Trophoblast cell (in vitro differentiated cells and primary cell): ENCODE measurements at regions not wholly inside any gene's neighbourhood (a gene's known extent, or its start where the extent isn't known, plus 50 kb on each side); places are given as distances from the start of the nearest gene placed in this dataset.

ENCODE experiments used
- DNase-seq, 2 donors: peaks; one replicate each; pipeline ENCODE4 v3.0.0-alpha.2; 2016
- H2AFZ ChIP-seq: 2 replicates; pipeline ENCODE4 v1.6.1; 2013; ENCODE audit warnings: low read length, moderate library complexity, mild to moderate bottlenecking; ENCODE audit not compliant: insufficient read depth, poor library complexity
- H2AK5ac ChIP-seq: 2 replicates; pipeline ENCODE4 v1.6.1; 2013; ENCODE audit warnings: mild to moderate bottlenecking, low read length
- H2BK120ac ChIP-seq: 2 replicates; pipeline ENCODE4 v1.6.1; 2013; ENCODE audit warnings: low read length, mild to moderate bottlenecking, moderate library complexity; ENCODE audit not compliant: insufficient read depth, poor library complexity
- H2BK12ac ChIP-seq: 2 replicates; pipeline ENCODE4 v1.6.1; 2013; ENCODE audit warnings: mild to moderate bottlenecking, low read length, moderate library complexity
- H2BK5ac ChIP-seq: 2 replicates; pipeline ENCODE4 v1.6.1; 2013; ENCODE audit warnings: low read length, low read depth, moderate library complexity, mild to moderate bottlenecking; ENCODE audit not compliant: poor library complexity
- H3K14ac ChIP-seq: 2 replicates; pipeline ENCODE4 v1.6.1; 2013; ENCODE audit warnings: mild to moderate bottlenecking, low read length
- H3K18ac ChIP-seq: 2 replicates; pipeline ENCODE4 v1.6.1; 2013; ENCODE audit warnings: mild to moderate bottlenecking, low read length
- H3K23ac ChIP-seq: 2 replicates; pipeline ENCODE4 v1.6.1; 2013; ENCODE audit warnings: low read length
- H3K27ac ChIP-seq: 2 replicates; pipeline ENCODE4 v1.5.1; 2013; ENCODE audit warnings: low read depth, mild to moderate bottlenecking, inconsistent platforms, low read length, moderate library complexity
- H3K27me3 ChIP-seq: 2 replicates; pipeline ENCODE4 v1.6.1; 2013; ENCODE audit warnings: inconsistent platforms, mild to moderate bottlenecking, low read length, moderate library complexity; ENCODE audit not compliant: insufficient read depth
- H3K36me3 ChIP-seq, 2 experiments: 1 replicate in 1 of 2; 2 replicates in 1 of 2; pipeline ENCODE4 v1.6.1; 2013; ENCODE audit warnings: low read length in 2 of 2, mild to moderate bottlenecking in 2 of 2, moderate library complexity in 1 of 2; ENCODE audit not compliant: insufficient read depth in 2 of 2, control insufficient read depth in 1 of 2
- H3K4ac ChIP-seq: 2 replicates; pipeline ENCODE4 v1.6.1; 2013; ENCODE audit warnings: low read depth, mild to moderate bottlenecking, low read length, moderate library complexity
- H3K4me1 ChIP-seq, 2 experiments: 1 replicate in 1 of 2; 2 replicates in 1 of 2; pipeline ENCODE4 v1.6.1; 2013; ENCODE audit warnings: low read length in 2 of 2, mild to moderate bottlenecking in 2 of 2, moderate library complexity in 1 of 2; ENCODE audit not compliant: insufficient read depth in 2 of 2, control insufficient read depth in 1 of 2
- H3K4me2 ChIP-seq: 2 replicates; pipeline ENCODE4 v1.6.1; 2013; ENCODE audit warnings: inconsistent platforms, mild to moderate bottlenecking, low read length, moderate library complexity
- H3K4me3 ChIP-seq: 2 replicates; pipeline ENCODE4 v1.5.1; 2013; ENCODE audit warnings: mild to moderate bottlenecking, low read depth, low read length, inconsistent platforms
- H3K79me1 ChIP-seq: one replicate; pipeline ENCODE4 v1.6.1; 2013; ENCODE audit warnings: low read length
- H3K79me2 ChIP-seq: 2 replicates; pipeline ENCODE4 v1.6.1; 2013; ENCODE audit warnings: low read length, mild to moderate bottlenecking; ENCODE audit not compliant: control insufficient read depth, insufficient read depth, poor library complexity
- H3K9ac ChIP-seq: 2 replicates; pipeline ENCODE4 v1.6.1; 2013; ENCODE audit warnings: mild to moderate bottlenecking, low read length
- H3K9me3 ChIP-seq: 2 replicates; pipeline ENCODE4 v1.6.1; 2013; ENCODE audit warnings: low read depth, mild to moderate bottlenecking, control low read depth, inconsistent platforms, low read length; ENCODE audit not compliant: insufficient read depth
- H4K12ac ChIP-seq: 2 replicates; pipeline ENCODE4 v1.6.1; 2013; ENCODE audit warnings: low read depth, mild to moderate bottlenecking, low read length, moderate library complexity
- H4K8ac ChIP-seq: 2 replicates; pipeline ENCODE4 v1.6.1; 2013; ENCODE audit warnings: low read depth, mild to moderate bottlenecking, low read length, moderate library complexity
- H4K91ac ChIP-seq: one replicate; pipeline ENCODE4 v1.6.1; 2013; ENCODE audit warnings: low read depth, mild to moderate bottlenecking, low read length, moderate library complexity
- WGBS: extraction: QIAGEN DNeasy Blood & Tissue Kit; methylation state at CpG from one replicate; pipeline ENCODE4 v1.1.7; 2013; ENCODE audit warnings: missing lambda C conversion rate; ENCODE audit not compliant: insufficient read length, insufficient coverage; ENCODE audit errors: extremely low coverage; 5-methylcytosine and 5-hydroxymethylcytosine counted together

DNA sequence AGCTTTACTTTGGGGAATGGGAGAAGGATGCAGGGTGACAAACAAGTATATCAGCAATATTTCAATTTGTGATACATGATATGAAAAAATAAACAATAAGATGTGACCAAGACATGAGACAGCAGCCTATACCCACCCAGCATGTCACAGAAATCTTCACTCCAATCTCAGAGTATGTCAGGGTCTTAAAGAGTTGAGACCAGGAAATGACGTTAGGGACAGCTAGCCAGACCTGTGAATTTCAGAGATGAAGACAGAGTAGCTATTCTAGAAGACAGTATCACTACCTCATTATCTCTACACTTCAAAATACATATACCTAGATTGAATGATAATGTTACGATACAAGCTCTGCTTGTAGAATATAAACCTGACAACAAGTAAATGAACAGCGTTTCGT lies 282.8 kb downstream of the ZEB2 start:
- no peak overlapping the region for H2BK120ac ChIP-seq
- DNase-seq, result no peak
- no peak overlapping the region for H3K27ac ChIP-seq
- no peak overlapping the region for H2AFZ ChIP-seq
- WGBS, result no CpG with 5 or more reads among the region's 4 CpGs
- peaks cover 0 to 3% of the 10 kb centered on the region in 2 experiments for H3K4me1 ChIP-seq
- H3K9ac ChIP-seq, result no peak overlapping the region
- no peak overlapping the region for H3K14ac ChIP-seq
- H3K27me3 ChIP-seq, result no peaks in the 10 kb centered on the region
- no peak overlapping the region for H3K18ac ChIP-seq
- H4K91ac ChIP-seq, result no peak overlapping the region
- no peak overlapping the region for H3K4me3 ChIP-seq
- H4K8ac ChIP-seq, result no peak overlapping the region
- no peak overlapping the region for H2AK5ac ChIP-seq
- no peak overlapping the region for H2BK12ac ChIP-seq
- H3K79me1 ChIP-seq, result no peaks in the 10 kb centered on the region
- H3K9me3 ChIP-seq, result no peaks in the 10 kb centered on the region
- H3K4me2 ChIP-seq, result no peak overlapping the region
- H4K12ac ChIP-seq, result no peak overlapping the region
- H3K23ac ChIP-seq, result no peak overlapping the region
- no peaks in the 10 kb centered on the region for H3K79me2 ChIP-seq
- H3K4ac ChIP-seq, result no peak overlapping the region
- no peaks in the 10 kb centered on the region for H3K36me3 ChIP-seq
- no peak overlapping the region for H2BK5ac ChIP-seq

DNA sequence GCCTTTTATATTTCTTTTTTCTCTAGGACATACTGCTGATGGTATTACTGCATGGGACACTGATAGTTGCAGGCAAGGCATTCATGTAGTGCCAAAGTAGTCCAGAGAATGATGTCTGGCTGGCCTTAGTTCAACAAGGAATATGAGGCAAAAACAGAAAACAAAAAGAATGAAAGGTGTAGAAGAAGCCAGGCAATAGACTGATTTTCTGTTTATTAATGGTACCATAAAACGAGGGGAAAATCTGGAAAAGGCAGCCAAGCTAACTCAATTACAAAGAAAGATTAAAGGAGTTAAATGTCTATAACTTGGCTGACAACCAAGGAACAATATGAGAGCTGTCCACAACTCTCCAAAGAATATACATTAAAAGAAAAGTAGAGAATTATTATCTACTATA lies 284.9 kb downstream of the ZEB2 start:
- Histone ChIP-seq H3K27ac (no peak overlapping the region), H3K14ac (no peak overlapping the region), H3K4me2 (no peak overlapping the region), H2AFZ (no peak overlapping the region), H3K79me1 (no peaks in the 10 kb centered on the region), H2AK5ac (no peak overlapping the region), H4K91ac (no peak overlapping the region), H4K12ac (no peak overlapping the region), H2BK12ac (no peak overlapping the region), H3K4ac (no peak overlapping the region), H3K9me3 (no peaks in the 10 kb centered on the region), H2BK5ac (no peak overlapping the region), H3K9ac (no peak overlapping the region), H4K8ac (no peak overlapping the region), H3K79me2 (no peaks in the 10 kb centered on the region), H3K23ac (no peak overlapping the region), H2BK120ac (no peak overlapping the region), H3K18ac (no peak overlapping the region), H3K4me3 (no peak overlapping the region), H3K36me3 (no peaks in the 10 kb centered on the region), H3K27me3 (no peaks in the 10 kb centered on the region), H3K4me1 (no peaks in the 10 kb centered on the region)
- WGBS, result no CpG with 5 or more reads among the region's 1 CpG
- no peak for DNase-seq

DNA sequence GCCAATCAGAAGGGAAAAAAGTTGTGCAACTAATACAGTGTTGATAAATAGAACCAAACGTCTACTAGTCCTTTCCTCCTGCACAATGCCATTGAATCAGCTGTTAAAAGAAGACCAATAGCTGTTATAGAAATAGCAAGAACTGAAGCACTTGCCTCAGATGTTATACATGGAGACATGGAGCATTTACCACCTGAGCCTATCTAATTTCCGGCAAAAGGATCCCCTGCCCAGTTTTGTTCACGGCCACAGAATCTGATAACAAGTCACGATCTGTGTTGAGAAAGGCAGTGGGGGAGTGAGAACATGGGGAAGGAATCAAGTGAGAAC lies 285.4 kb downstream of the ZEB2 start:
- Histone ChIP-seq H3K9me3 (no peaks in the 10 kb centered on the region), H3K27ac (no peak overlapping the region), H3K36me3 (no peaks in the 10 kb centered on the region), H3K4me2 (no peak overlapping the region), H3K4me1 (no peaks in the 10 kb centered on the region), H3K4ac (no peak overlapping the region), H4K12ac (no peak overlapping the region), H2AK5ac (no peak overlapping the region), H3K79me1 (no peaks in the 10 kb centered on the region), H4K8ac (no peak overlapping the region), H4K91ac (no peak overlapping the region), H3K23ac (no peak overlapping the region), H2BK12ac (no peak overlapping the region), H3K18ac (no peak overlapping the region), H3K9ac (no peak overlapping the region), H2BK5ac (no peak overlapping the region), H2BK120ac (no peak overlapping the region), H3K27me3 (no peaks in the 10 kb centered on the region), H3K14ac (no peak overlapping the region), H3K4me3 (no peak overlapping the region), H3K79me2 (no peaks in the 10 kb centered on the region), H2AFZ (no peak overlapping the region)
- no CpG with 5 or more reads among the region's 4 CpGs for WGBS
- no peak for DNase-seq

DNA sequence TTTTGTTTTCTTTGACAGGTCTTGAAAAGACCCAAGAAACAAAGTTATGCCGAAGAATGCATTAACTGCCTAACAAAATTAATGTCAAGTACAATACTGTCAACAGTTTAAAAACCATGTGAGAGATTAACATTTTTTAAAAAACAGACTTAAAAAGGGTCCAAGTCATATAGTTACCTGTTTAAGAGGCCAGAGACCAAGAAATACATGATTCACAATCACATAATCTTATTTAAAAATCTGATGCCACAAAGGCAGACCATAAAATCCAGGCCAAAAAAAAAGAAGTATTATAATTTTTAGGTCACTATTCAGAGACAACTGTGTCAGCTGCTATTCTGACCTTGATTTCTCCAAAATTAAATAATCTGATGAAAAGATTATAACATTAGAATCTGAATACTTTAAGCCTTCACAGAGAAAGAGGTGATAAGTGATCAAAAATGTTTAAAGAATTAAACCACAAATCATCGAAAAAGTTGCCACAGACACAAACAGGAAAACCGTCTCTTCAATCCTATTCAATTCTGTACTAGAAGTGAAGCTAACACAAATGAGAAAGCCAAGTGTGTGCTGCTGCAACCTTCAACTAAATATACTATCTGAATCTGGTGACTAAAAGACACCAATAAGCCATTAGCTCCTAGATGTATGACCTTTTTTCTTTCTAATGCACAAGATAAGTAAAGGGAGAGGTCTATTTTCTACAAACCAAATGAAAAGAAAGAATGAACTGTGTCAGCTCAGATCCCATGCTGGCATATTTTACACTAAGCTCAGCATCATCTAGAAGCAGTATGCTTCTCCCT lies 286.0 kb downstream of the ZEB2 start:
- Histone ChIP-seq H3K23ac (no peak overlapping the region), H3K4me3 (no peak overlapping the region), H3K18ac (no peak overlapping the region), H2BK12ac (no peak overlapping the region), H3K9me3 (no peaks in the 10 kb centered on the region), H4K91ac (no peak overlapping the region), H3K4me1 (no peaks in the 10 kb centered on the region), H3K27me3 (no peaks in the 10 kb centered on the region), H3K4me2 (no peak overlapping the region), H2BK5ac (no peak overlapping the region), H2BK120ac (no peak overlapping the region), H2AK5ac (no peak overlapping the region), H4K12ac (no peak overlapping the region), H4K8ac (no peak overlapping the region), H3K79me2 (no peaks in the 10 kb centered on the region), H3K9ac (no peak overlapping the region), H2AFZ (no peak overlapping the region), H3K36me3 (no peaks in the 10 kb centered on the region), H3K27ac (no peak overlapping the region), H3K4ac (no peak overlapping the region), H3K79me1 (no peaks in the 10 kb centered on the region), H3K14ac (no peak overlapping the region)
- DNase-seq, result no peak
- no CpG with 5 or more reads among the region's 3 CpGs for WGBS
